Stimulated activated CD4-positive, alpha-beta T cell treated with anti-CD3 and anti-CD28 coated beads, Interleukin-2, amount 100 ng/mL, for 48 hours (primary cell): ENCODE measurements at regions not wholly inside any gene's neighbourhood (a gene's known extent, or its start where the extent isn't known, plus 50 kb on each side); places are given as distances from the start of the nearest gene placed in this dataset.
"Not testable (repeated sequence)": the region's sequence is repeated elsewhere in the genome, so short reads cannot be mapped to it uniquely, and the experiment has no call there.

Experiments
- DNase-seq, 2 donors: peaks; one replicate each; pipeline ENCODE4 v3.0.0-alpha.2; 2020

GRCh38 chr17:64771980-64772844, 110.1 kb upstream of the SMURF2 start:
- DNase-seq, result no peak

GRCh38 chr17:64769712-64770111, 107.6 kb upstream of the SMURF2 start:
- DNase-seq, result no peak

- no peak for DNase-seq
Observed at GRCh38 chr17:64767269-64767997, 105.3 kb upstream of the SMURF2 start.

GRCh38 chr17:64765191-64765889, 103.2 kb upstream of the SMURF2 start:
- no peak for DNase-seq

- DNase-seq, result no peak
Observed at GRCh38 chr17:64750891-64751677, 89.0 kb upstream of the SMURF2 start.

- no peak for DNase-seq
Observed at GRCh38 chr17:64750478-64750877, 88.4 kb upstream of the SMURF2 start.

- no peak for DNase-seq
Observed at GRCh38 chr17:64749306-64749705, 87.2 kb upstream of the SMURF2 start.

- no peak for DNase-seq
Observed at GRCh38 chr17:64747938-64748540, 85.9 kb upstream of the SMURF2 start.

- DNase-seq, result no peak
Observed at GRCh38 chr17:64742326-64742725, 80.2 kb upstream of the SMURF2 start.

GRCh38 chr17:64741916-64742315, 79.8 kb upstream of the SMURF2 start:
- DNase-seq, result not testable (repeated sequence)

GRCh38 chr17:64741038-64741641, 79.0 kb upstream of the SMURF2 start:
- no peak for DNase-seq

GRCh38 chr17:64739316-64740058, 77.4 kb upstream of the SMURF2 start:
- no peak for DNase-seq

GRCh38 chr17:64736804-64737492, 74.8 kb upstream of the SMURF2 start:
- DNase-seq, result peak in 1 of 2 donors; percentile 30

GRCh38 chr17:64732336-64733006, 70.4 kb upstream of the SMURF2 start:
- DNase-seq, result no peak

GRCh38 chr17:64730023-64730422, 67.9 kb upstream of the SMURF2 start:
- DNase-seq, result not testable (repeated sequence)

- DNase-seq, result no peak
Observed at GRCh38 chr17:64729201-64729600, 67.1 kb upstream of the SMURF2 start.

- DNase-seq, result no peak
Observed at GRCh38 chr17:64728041-64728695, 66.1 kb upstream of the SMURF2 start.

- not testable (repeated sequence) for DNase-seq
Observed at GRCh38 chr17:64726025-64726424, 63.9 kb upstream of the SMURF2 start.

- not testable (repeated sequence) for DNase-seq
Observed at GRCh38 chr17:64724246-64724645, 62.1 kb upstream of the SMURF2 start.
